Endodermal cell (in vitro differentiated cells): ENCODE measurements at regions not wholly inside any gene's neighbourhood (a gene's known extent, or its start where the extent isn't known, plus 50 kb on each side); places are given as distances from the start of the nearest gene placed in this dataset.

Experiments
- DNase-seq: peaks from one replicate; pipeline ENCODE4 v3.0.0-alpha.2; 2017
- H3K27ac ChIP-seq: 2 replicates; pipeline ENCODE4 v1.5.1; 2013; ENCODE audit warnings: mild to moderate bottlenecking, low read depth, low read length, moderate library complexity
- H3K27me3 ChIP-seq: 2 replicates; pipeline ENCODE4 v1.6.1; 2013; ENCODE audit warnings: mild to moderate bottlenecking, low read length, moderate library complexity; ENCODE audit not compliant: insufficient read depth, control insufficient read depth, poor library complexity, severe bottlenecking
- H3K36me3 ChIP-seq: 2 replicates; pipeline ENCODE4 v1.7.0; 2013; ENCODE audit warnings: mild to moderate bottlenecking, low read length, moderate library complexity; ENCODE audit not compliant: control insufficient read depth, insufficient read depth
- H3K4me1 ChIP-seq: one replicate; pipeline ENCODE4 v1.7.0; 2013; ENCODE audit warnings: low read length; ENCODE audit not compliant: control insufficient read depth, insufficient read depth
- H3K4me3 ChIP-seq: 2 replicates; pipeline ENCODE4 v1.5.1; 2013; ENCODE audit warnings: mild to moderate bottlenecking, low read length, moderate library complexity
- H3K9ac ChIP-seq: 2 replicates; pipeline ENCODE4 v1.6.1; 2013; ENCODE audit warnings: mild to moderate bottlenecking, low read length, moderate library complexity; ENCODE audit not compliant: poor library complexity, severe bottlenecking; ENCODE audit errors: extremely low read depth
- H3K9me3 ChIP-seq: 2 replicates; pipeline ENCODE4 v1.6.1; 2013; ENCODE audit warnings: mild to moderate bottlenecking, low read length, moderate library complexity; ENCODE audit not compliant: control insufficient read depth
- H3K27ac Mint-ChIP-seq: 2 replicates; pipeline ENCODE4 v1.8.0; 2020; ENCODE audit warnings: mixed read lengths
- H3K27me3 Mint-ChIP-seq: 2 replicates; pipeline ENCODE4 v1.8.0; 2021; ENCODE audit warnings: mild to moderate bottlenecking, mixed read lengths; ENCODE audit not compliant: insufficient read depth
- H3K36me3 Mint-ChIP-seq: 2 replicates; pipeline ENCODE4 v1.8.0; 2020; ENCODE audit warnings: low read depth, mixed read lengths
- H3K4me1 Mint-ChIP-seq: 2 replicates; pipeline ENCODE4 v1.8.0; 2020; ENCODE audit warnings: mixed read lengths
- H3K4me3 Mint-ChIP-seq: 2 replicates; pipeline ENCODE4 v1.8.0; 2020; ENCODE audit warnings: mild to moderate bottlenecking, moderate library complexity, mixed read lengths
- H3K9me3 Mint-ChIP-seq: 2 replicates; pipeline ENCODE4 v1.8.0; 2020; ENCODE audit warnings: mild to moderate bottlenecking, mixed read lengths
- CTCF ChIP-seq: fragments of 200-600 bp; sonication (generic); conservative IDR thresholded peaks from 2 replicates; pipeline ENCODE4 v1.5.0; 2021; ENCODE audit warnings: antibody characterized with exemption, mild to moderate bottlenecking
- WGBS, 2 experiments: methylation state at CpG; one replicate each; pipeline versions ENCODE4 v1.1.5 to v1.1.7; 2013; ENCODE audit warnings: missing lambda C conversion rate in 2 of 2, mixed read lengths in 1 of 2; ENCODE audit not compliant: insufficient coverage in 1 of 2, insufficient read length in 1 of 2; 5-methylcytosine and 5-hydroxymethylcytosine counted together

DNA sequence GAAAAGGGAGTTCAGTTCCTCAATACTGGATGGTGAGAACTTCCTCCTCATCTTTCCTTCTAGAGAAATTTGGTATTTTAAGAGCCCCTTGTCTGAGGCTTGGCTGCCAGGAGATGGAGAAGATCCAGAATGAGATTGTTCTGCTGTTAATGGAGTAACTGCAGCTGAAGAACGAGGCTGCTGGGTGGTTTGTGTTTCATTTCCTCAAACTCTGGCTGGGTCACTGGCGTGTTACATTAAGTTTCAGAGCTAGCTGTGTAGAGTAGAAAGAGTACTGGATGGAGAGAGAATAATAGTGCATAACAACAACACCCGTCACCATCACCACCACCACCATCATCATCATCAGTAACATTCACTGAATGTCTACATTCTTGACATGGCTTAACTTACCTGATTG is 325.0 kb upstream of the TBX3 start:
- no peaks in the 10 kb centered on the region for H3K27me3 ChIP-seq
- no peak for DNase-seq
- no peaks in the 10 kb centered on the region for H3K4me1 ChIP-seq
- Mint-ChIP-seq H3K36me3 (no peaks in the 10 kb centered on the region), H3K4me1 (peaks cover 6% of the 10 kb centered on the region), H3K4me3 (no peak overlapping the region), H3K27me3 (peaks cover 18% of the 10 kb centered on the region), H3K9me3 (no peaks in the 10 kb centered on the region), H3K27ac (no peak overlapping the region)
- no peaks in the 10 kb centered on the region for H3K9me3 ChIP-seq
- H3K9ac ChIP-seq, result no peak overlapping the region
- no peak overlapping the region for H3K4me3 ChIP-seq
- no peak for TF ChIP-seq CTCF
- H3K36me3 ChIP-seq, result no peaks in the 10 kb centered on the region
- WGBS, 2 experiments, result 89% methylated on average over 2 of the region's 3 CpGs; no CpG with 5 or more reads in 1 of the 2 experiments
- no peak overlapping the region for H3K27ac ChIP-seq

- Mint-ChIP-seq H3K9me3 (no peaks in the 10 kb centered on the region), H3K27ac (no peak overlapping the region), H3K36me3 (no peaks in the 10 kb centered on the region), H3K4me1 (peaks cover 5% of the 10 kb centered on the region), H3K27me3 (peaks cover 14% of the 10 kb centered on the region), H3K4me3 (no peak overlapping the region)
- H3K4me3 ChIP-seq, result no peak overlapping the region
- DNase-seq, result no peak
- no peaks in the 10 kb centered on the region for H3K36me3 ChIP-seq
- 89 to 94% methylated on average over 6 of the region's 6 CpGs for WGBS, 2 experiments
- no peak for TF ChIP-seq CTCF
- H3K4me1 ChIP-seq, result no peaks in the 10 kb centered on the region
- no peak overlapping the region for H3K27ac ChIP-seq
- H3K27me3 ChIP-seq, result no peaks in the 10 kb centered on the region
- H3K9me3 ChIP-seq, result no peaks in the 10 kb centered on the region
- H3K9ac ChIP-seq, result no peak overlapping the region
Measured at GRCh38 chr12:115004470-115005146, 320.6 kb upstream of the TBX3 start.

GRCh38 chr12:115002434-115002833 is 318.5 kb upstream of the TBX3 start:
- H3K36me3 Mint-ChIP-seq, result no peaks in the 10 kb centered on the region
- Histone ChIP-seq H3K27me3 (no peaks in the 10 kb centered on the region), H3K4me3 (no peak overlapping the region), H3K4me1 (no peaks in the 10 kb centered on the region), H3K9ac (no peak overlapping the region), H3K27ac (no peak overlapping the region), H3K9me3 (no peaks in the 10 kb centered on the region), H3K36me3 (no peaks in the 10 kb centered on the region)
- peaks cover 5% of the 10 kb centered on the region for H3K4me1 Mint-ChIP-seq
- no peaks in the 10 kb centered on the region for H3K9me3 Mint-ChIP-seq
- no peak overlapping the region for H3K4me3 Mint-ChIP-seq
- H3K27me3 Mint-ChIP-seq, result peaks cover 4% of the 10 kb centered on the region
- 90 to 92% methylated on average over 7 to 11 of the region's 11 CpGs for WGBS, 2 experiments
- H3K27ac Mint-ChIP-seq, result no peak overlapping the region
- no peak for TF ChIP-seq CTCF
- DNase-seq, result no peak
